ENCODE measurements at regions not wholly inside any gene's neighbourhood (a gene's known extent, or its start where the extent isn't known, plus 50 kb on each side); places are given as distances from the start of the nearest gene placed in this dataset.
"Not testable (repeated sequence)": the region's sequence is repeated elsewhere in the genome, so short reads cannot be mapped to it uniquely, and the experiment has no call there.

GRCh38 chr4:22573198-22573597, 57.3 kb upstream of the ADGRA3 start:
- peaks cover 24% of the 10 kb centered on the region for H3K9me3 Mint-ChIP-seq
- H3K27me3 Mint-ChIP-seq: no peaks in the 10 kb centered on the region
- no peak for DNase-seq
- H3K4me1 Mint-ChIP-seq: no peaks in the 10 kb centered on the region
- no peak overlapping the region for H3K27ac Mint-ChIP-seq
- H3K4me3 Mint-ChIP-seq: no peak overlapping the region
- no peak for ATAC-seq
- no peaks in the 10 kb centered on the region for H3K36me3 Mint-ChIP-seq (ENCODE audit: low read depth)

GRCh38 chr4:22573641-22574040, 57.8 kb upstream of the ADGRA3 start:
- ATAC-seq: no peak
- H3K36me3 Mint-ChIP-seq (ENCODE audit: low read depth): no peaks in the 10 kb centered on the region
- H3K27ac Mint-ChIP-seq: no peak overlapping the region
- no peaks in the 10 kb centered on the region for H3K27me3 Mint-ChIP-seq
- peaks cover 24% of the 10 kb centered on the region for H3K9me3 Mint-ChIP-seq
- no peak for DNase-seq
- no peak overlapping the region for H3K4me3 Mint-ChIP-seq
- no peaks in the 10 kb centered on the region for H3K4me1 Mint-ChIP-seq

DNA sequence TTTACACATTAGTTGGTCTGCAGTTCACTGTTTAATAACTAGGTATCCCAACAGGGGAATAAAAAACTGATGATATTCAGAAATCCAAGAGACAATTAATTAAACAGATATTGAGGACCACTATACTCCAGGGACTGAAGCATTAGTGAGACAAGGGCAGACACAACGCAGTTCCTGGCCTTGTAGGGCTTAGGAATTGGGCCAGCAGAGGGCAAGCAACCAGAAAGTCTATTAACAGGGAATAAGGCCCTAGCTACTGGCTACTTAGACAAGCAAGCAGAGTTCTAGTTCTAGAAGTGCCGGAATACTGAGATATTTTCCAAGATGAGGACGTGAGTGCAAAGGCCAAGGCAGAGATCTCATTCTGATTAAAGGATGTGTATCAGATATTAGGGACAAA, 58.6 kb upstream of the ADGRA3 start:
- ATAC-seq (no peak), DNase-seq (no peak)
- no peak overlapping the region for H3K27ac Mint-ChIP-seq
- no peaks in the 10 kb centered on the region for H3K27me3 Mint-ChIP-seq
- H3K9me3 Mint-ChIP-seq: peaks cover 18% of the 10 kb centered on the region
- H3K36me3 Mint-ChIP-seq (ENCODE audit: low read depth): no peaks in the 10 kb centered on the region
- H3K4me3 Mint-ChIP-seq: no peak overlapping the region
- H3K4me1 Mint-ChIP-seq: no peaks in the 10 kb centered on the region

GRCh38 chr4:22574880-22575279, 59.0 kb upstream of the ADGRA3 start:
- H3K4me3 Mint-ChIP-seq: no peak overlapping the region
- no peaks in the 10 kb centered on the region for H3K4me1 Mint-ChIP-seq
- no peaks in the 10 kb centered on the region for H3K36me3 Mint-ChIP-seq (ENCODE audit: low read depth)
- no peaks in the 10 kb centered on the region for H3K27me3 Mint-ChIP-seq
- DNase-seq (no peak), ATAC-seq (no peak)
- no peak overlapping the region for H3K27ac Mint-ChIP-seq
- H3K9me3 Mint-ChIP-seq: peaks cover 16% of the 10 kb centered on the region

- no peak for ATAC-seq
- Mint-ChIP-seq H3K27ac (no peak overlapping the region), H3K9me3 (peaks cover 5% of the 10 kb centered on the region), H3K4me1 (no peaks in the 10 kb centered on the region), H3K4me3 (no peak overlapping the region), H3K27me3 (no peaks in the 10 kb centered on the region), H3K36me3 (ENCODE audit: low read depth) (no peaks in the 10 kb centered on the region)
- no peak for DNase-seq
Measured at GRCh38 chr4:22587253-22587652, 71.4 kb upstream of the ADGRA3 start.

- Mint-ChIP-seq H3K4me3 (no peak overlapping the region), H3K36me3 (ENCODE audit: low read depth) (no peaks in the 10 kb centered on the region), H3K27me3 (no peaks in the 10 kb centered on the region), H3K4me1 (no peaks in the 10 kb centered on the region), H3K9me3 (no peaks in the 10 kb centered on the region), H3K27ac (no peak overlapping the region)
- DNase-seq: no peak
- no peak for ATAC-seq
Measured at GRCh38 chr4:22593933-22594332, 78.1 kb upstream of the ADGRA3 start.

- Mint-ChIP-seq H3K4me1 (no peaks in the 10 kb centered on the region), H3K4me3 (no peak overlapping the region), H3K9me3 (no peaks in the 10 kb centered on the region), H3K36me3 (ENCODE audit: low read depth) (no peaks in the 10 kb centered on the region), H3K27ac (no peak overlapping the region), H3K27me3 (no peaks in the 10 kb centered on the region)
- ATAC-seq (no peak), DNase-seq (no peak)
Measured at GRCh38 chr4:22595684-22596083, 79.8 kb upstream of the ADGRA3 start.

DNA sequence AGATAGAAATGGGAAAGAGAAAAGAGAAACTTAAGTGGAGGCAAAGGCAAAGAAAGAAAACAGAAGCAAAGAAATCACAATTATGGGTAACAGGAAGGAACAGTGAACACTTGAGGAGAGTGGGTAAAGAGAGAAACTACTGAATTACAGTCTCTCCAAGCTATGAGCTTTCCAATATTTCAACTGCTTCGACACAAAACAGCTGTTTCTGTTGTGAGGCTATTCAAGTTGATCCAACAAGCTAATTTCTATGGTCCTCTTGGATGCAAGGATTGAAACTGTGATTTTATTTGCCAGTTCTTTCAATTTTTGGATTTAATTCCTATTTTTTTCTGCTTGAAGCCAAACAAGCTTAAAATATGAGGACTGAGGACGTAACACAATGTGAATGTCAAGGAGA, 80.5 kb upstream of the ADGRA3 start:
- no peaks in the 10 kb centered on the region for H3K36me3 Mint-ChIP-seq (ENCODE audit: low read depth)
- no peaks in the 10 kb centered on the region for H3K4me1 Mint-ChIP-seq
- no peak for ATAC-seq
- no peaks in the 10 kb centered on the region for H3K9me3 Mint-ChIP-seq
- H3K4me3 Mint-ChIP-seq: no peak overlapping the region
- H3K27me3 Mint-ChIP-seq: no peaks in the 10 kb centered on the region
- no peak for DNase-seq
- H3K27ac Mint-ChIP-seq: no peak overlapping the region

DNA sequence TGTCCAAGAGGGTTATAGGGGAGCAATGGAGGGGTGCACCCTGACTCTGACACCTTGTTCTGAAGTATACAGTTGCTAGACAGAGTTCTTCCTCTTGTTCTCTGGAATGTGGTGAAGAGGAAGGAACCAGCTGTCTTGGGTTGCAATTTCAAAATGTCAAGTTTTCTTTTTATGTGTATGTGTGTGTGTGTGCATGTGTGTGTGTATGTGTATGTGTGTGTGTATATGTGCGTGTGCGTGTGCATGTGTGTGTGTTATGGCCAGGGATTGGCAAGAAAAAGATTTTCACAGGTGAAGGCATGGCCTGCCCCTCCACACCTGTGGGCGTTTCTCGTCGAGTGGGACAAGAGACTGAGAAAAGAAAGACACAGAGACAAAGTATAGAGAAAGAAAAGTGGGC, 81.6 kb upstream of the ADGRA3 start:
- Mint-ChIP-seq H3K4me3 (no peak overlapping the region), H3K4me1 (no peaks in the 10 kb centered on the region), H3K27me3 (no peaks in the 10 kb centered on the region), H3K27ac (no peak overlapping the region), H3K9me3 (no peaks in the 10 kb centered on the region), H3K36me3 (ENCODE audit: low read depth) (no peaks in the 10 kb centered on the region)
- no peak for DNase-seq
- no peak for ATAC-seq

DNA sequence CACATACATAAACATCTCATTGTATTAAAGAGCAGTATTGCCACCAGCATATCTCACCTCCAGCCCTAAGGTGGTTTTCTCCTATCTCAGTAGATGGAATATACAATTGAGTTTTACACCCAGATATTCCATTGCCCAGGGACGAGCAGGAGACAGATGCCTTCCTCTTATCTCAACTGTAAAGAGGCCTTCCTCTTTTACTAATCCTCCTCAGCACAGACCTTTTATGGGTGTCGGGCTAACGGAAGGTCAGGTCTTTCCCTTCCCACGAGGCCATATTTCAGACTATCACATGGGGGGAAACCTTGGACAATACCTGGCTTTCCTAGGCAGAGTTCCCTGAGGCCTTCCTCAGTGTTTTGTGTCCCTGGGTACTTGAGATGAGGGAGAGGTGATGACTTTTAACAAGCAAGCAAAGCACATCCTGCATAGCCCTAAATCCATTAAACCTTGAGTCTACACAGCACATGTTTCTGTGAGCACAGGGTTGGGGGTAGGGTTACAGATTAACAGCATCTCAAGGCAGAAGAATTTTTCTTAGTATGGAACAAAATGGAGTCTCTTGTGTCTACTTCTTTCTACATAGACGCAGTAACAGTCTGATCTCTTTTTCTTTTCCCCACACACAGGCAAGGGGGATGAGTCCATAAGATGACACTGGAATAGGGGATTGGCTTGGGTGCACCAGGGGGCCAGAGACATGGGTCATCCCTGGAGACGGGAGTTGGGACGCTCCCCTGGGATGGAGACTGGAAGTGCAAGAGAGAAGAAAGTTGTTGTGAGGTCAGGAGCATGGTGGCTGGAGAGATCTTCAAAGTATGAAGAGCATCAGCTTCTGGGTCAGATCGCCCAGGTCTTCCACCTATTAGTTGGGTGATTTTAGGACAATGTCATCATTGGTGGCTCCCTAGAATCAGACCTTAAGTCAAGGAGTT, 82.5 kb upstream of the ADGRA3 start:
- not testable (repeated sequence) for H3K27me3 Mint-ChIP-seq, H3K9me3 Mint-ChIP-seq

DNA sequence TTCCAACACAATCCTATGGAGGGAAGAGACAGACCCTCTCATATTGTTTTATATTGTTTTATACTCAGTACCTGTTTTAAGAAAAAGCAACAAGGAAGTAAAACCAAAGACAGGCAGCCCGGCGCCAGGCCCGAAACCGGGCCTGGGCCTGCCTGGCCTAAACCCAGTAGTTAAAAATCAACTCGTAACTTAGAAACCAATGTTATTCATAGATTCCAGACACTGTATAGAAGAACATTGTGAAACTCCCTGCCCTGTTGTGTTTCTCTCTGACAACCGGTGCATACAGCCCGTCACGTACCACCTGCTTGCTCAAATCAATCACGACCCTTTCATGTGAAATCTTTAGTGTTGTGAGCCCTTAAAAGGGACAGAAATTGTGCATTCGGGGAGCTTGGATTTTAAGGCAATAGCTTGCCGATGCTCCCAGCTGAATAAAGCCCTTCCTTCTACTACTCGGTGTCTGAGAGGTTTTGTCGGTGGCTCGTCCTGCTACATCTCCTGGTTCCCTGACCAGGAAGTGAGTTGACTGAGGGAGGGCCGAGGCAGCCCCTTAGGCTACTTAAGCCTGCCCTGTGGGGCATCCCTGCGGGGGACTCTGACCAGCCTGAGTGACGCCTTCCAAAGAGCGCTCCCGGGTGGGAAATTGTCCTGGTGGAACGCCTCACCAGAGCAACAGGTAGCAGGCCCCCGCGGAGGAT, 83.5 kb upstream of the ADGRA3 start:
- H3K9me3 Mint-ChIP-seq: not testable (repeated sequence)

More for the DNA sequence above, 82.5 kb upstream of the ADGRA3 start:
- H3K36me3 Mint-ChIP-seq (ENCODE audit: low read depth); H3K4me1 Mint-ChIP-seq; H3K4me3 Mint-ChIP-seq; DNase-seq; H3K27ac Mint-ChIP-seq; ATAC-seq: not testable (repeated sequence)

DNA sequence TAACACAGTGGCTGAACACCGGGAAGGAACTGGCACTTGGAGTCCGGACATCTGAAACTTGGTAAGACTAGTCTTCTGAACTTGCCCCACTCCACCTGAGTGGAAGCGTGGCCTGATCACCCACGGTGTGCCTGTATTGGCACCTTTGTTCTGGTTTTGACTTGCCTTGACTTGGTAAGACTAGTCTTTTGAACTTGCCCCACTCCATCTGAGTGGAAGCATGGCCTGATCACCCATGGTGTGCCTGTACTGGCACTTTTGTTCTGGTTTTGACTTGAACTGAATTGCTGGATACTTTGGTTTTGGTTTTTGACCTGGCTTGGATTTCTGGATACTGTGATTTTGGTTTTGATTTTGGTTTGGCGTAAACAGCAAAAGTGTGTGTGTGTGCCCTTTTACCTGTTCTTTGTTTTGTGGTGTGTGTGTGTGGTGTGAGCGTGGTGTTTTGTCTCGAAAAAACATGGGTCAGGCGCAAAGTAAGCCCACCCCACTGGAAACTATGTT, 84.1 kb upstream of the ADGRA3 start:
- DNase-seq; H3K4me3 Mint-ChIP-seq; H3K9me3 Mint-ChIP-seq; H3K27ac Mint-ChIP-seq; H3K4me1 Mint-ChIP-seq; H3K27me3 Mint-ChIP-seq; ATAC-seq; H3K36me3 Mint-ChIP-seq (ENCODE audit: low read depth): not testable (repeated sequence)

More for the DNA sequence above, 83.5 kb upstream of the ADGRA3 start:
- H3K36me3 Mint-ChIP-seq (ENCODE audit: low read depth); H3K27ac Mint-ChIP-seq; ATAC-seq; DNase-seq; H3K4me1 Mint-ChIP-seq; H3K27me3 Mint-ChIP-seq; H3K4me3 Mint-ChIP-seq: not testable (repeated sequence)

- not testable (repeated sequence) for DNase-seq; H3K4me1 Mint-ChIP-seq; H3K9me3 Mint-ChIP-seq; H3K36me3 Mint-ChIP-seq (ENCODE audit: low read depth); H3K27me3 Mint-ChIP-seq; ATAC-seq; H3K27ac Mint-ChIP-seq; H3K4me3 Mint-ChIP-seq
Measured at GRCh38 chr4:22601638-22602037, 85.8 kb upstream of the ADGRA3 start.

DNA sequence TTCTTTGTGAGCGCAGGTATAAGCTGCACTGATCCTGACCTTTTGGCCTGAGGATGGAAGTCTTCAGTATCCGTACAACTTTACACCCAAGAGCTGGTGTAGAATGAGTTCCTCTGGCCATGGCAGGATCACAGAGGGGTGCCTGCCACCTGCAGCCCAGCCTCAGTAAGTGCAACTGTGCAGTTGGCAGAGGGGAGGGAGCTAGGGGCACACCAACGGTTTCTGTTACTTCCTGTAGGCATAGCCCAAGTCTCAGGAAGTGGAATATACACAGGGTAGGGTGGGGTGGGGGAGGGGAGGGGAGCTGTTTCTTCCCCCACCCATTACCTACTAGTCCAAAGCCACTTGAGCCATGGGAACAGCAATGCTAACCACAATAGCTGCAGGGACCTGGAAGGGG, 85.4 kb upstream of the GBA3 start:
- no peak overlapping the region for H3K27ac Mint-ChIP-seq
- ATAC-seq (peak; percentile 91), DNase-seq (peak; percentile 24)
- peaks cover 17% of the 10 kb centered on the region for H3K4me1 Mint-ChIP-seq
- H3K4me3 Mint-ChIP-seq: no peak overlapping the region
- no peaks in the 10 kb centered on the region for H3K27me3 Mint-ChIP-seq
- no peaks in the 10 kb centered on the region for H3K36me3 Mint-ChIP-seq (ENCODE audit: low read depth)
- H3K9me3 Mint-ChIP-seq: peaks cover 5% of the 10 kb centered on the region

DNA sequence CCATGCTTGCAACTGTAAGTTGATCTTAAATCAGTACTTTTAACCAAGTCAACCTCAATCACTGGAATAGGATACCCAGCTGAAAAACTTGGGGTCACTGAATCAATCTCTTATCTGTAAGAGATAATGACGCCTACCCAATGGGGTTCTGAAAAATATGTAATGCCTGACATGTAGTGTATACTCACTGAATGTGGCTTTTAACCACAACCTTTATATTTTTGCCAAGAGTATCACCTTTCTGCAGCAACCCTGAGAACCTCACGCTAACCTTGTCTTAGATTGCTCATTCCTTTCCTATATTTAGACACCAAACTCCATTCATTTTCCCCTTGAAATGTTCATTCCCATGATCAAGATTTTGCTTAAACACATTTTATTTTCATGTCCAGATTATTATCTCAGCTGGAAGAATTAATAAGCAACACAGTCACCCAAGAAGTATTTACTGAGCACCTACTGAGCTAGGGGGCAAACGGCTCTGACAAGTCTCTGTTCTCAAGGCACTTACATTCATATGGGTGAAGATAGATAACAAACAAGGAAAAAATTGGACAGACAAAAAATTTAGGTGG, 82.7 kb upstream of the GBA3 start:
- peaks cover 17% of the 10 kb centered on the region for H3K4me1 Mint-ChIP-seq
- not testable (repeated sequence) for DNase-seq; H3K4me3 Mint-ChIP-seq; H3K27me3 Mint-ChIP-seq; H3K36me3 Mint-ChIP-seq (ENCODE audit: low read depth); H3K9me3 Mint-ChIP-seq; H3K27ac Mint-ChIP-seq
- ATAC-seq: peak; percentile 64
